GM18499 (cell line): ENCODE measurements at regions not wholly inside any gene's neighbourhood (a gene's known extent, or its start where the extent isn't known, plus 50 kb on each side); places are given as distances from the start of the nearest gene placed in this dataset.

Source experiments
- ATAC-seq: cut with Tn5 transposase; IDR thresholded peaks from one replicate; pipeline ENCODE4 v1.9.1; 2021; ENCODE audit warnings: moderate number of reproducible peaks; ENCODE audit not compliant: insufficient read depth, unreplicated experiment

DNA sequence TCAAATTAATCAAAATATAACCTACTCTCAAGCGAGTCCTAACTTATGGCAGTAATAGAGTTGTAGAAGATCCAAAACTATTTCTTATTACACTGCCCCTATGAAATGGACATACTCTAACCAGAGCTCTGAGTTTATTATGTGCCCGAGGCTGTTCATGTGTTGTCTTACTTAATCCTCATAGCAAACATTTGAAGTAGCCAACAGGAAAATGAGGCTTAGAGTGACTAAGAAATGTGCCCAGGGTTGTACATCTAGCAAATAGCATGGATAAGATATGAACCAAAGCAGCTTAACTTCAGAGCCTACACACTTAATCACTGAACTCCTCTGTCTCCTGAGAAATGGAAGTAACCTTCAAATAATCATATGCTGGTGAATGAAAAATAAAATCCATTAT lies 1551.7 kb downstream of the MAT2B start:
- no peak for ATAC-seq

DNA sequence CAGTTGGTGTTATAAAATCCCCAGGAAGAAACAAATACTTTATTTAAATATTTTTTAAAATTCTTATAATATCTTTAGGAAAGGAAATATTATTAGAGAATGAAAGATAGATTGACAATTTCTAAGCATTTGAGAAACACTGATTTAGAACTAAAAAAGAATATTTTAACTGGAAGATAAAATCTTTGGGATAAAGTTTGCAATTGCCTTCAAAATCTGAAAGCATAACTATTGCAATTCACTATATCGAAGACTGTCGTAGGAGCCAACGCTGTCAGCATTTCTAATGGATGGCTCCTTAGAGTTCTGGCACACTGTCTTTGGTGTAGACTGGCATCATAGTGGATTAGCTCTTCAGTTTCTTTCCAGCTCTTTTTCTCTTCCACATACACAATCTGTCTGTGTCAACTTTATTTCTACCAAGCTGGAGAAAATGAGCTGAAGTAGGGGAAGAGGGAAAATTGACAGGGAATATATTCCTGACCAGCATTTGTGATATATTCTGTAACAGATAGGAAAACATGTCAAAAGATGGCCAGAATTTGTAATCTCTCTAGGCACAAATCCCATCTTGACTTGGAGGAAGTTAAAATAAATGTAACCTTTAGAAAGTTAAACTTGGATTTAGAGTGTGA lies 1561.4 kb downstream of the MAT2B start:
- ATAC-seq: no peak

DNA sequence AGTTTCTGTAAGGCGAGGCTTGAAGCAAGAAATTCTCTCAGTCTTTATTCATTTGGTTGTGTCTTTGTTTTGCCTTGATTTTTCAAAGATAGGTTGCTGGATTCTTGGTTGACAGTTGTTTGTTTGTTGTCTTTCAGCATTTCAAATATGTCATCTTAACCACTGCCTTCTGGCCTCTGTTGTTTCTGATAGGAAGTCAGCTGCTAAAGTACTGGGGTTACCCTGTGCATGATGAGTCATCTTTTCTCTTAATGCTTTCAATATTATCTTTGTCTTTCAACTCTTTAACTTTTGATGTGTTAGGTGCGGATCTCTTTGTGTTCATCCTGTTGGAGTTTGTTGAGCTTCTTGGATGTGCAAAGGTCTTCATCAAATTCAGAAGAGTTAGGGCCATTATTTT lies 1571.3 kb downstream of the MAT2B start:
- no peak for ATAC-seq

DNA sequence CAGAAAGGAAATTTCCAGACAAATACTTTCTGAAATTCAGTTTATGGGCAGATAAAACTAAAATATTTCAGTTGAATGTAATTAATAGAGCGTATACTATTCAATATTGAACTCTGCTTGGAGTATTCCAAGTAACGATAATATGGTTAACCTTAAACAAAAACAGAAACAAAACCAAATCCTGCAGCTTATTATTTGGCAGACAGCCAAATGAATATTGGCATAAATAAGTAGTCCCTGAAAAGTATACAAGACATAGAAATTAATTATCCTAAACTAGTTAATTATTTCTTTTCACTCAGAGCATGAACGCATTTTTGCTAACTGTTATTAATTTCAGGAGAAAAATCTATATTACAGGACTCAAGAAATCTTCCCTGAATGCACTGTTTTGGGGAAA lies 1574.0 kb downstream of the MAT2B start:
- ATAC-seq: no peak

DNA sequence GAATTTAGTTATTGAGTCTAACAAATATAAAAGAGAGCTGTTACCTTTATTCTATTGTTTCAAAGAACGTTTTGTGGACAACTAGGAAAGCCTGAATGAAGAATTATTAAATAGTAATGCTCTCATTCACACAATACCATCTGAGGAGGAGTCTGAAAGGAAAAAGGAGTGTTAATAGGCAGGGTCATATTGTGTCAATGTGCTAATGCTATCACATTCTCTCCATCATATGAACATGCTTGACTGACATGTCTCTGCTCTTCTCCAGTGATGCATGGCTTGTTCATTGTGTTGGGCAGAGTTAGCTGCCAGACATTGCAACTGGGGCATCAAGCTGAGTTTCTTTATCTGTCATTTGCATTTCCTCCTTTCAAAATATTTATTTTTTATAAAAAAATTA lies 1578.0 kb downstream of the MAT2B start:
- ATAC-seq: no peak

DNA sequence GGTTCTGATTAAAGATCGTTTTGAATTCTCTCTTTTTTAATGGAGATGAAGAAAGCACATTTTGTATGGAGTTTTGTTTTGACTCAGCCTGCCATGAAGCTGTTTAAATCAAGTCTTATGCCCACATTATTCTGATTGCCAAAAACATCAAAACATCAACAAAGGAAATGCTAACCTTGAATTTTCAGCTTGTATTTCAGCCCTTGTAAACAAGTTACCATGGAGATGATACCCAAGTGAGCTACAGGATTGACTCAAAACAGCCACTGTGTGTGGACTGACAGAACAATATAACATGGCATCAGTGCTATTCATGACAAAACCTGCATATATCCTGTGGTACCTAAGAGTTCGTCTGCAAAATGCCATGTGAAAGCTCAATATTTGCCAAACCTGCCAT lies 1581.0 kb downstream of the MAT2B start:
- ATAC-seq: no peak

DNA sequence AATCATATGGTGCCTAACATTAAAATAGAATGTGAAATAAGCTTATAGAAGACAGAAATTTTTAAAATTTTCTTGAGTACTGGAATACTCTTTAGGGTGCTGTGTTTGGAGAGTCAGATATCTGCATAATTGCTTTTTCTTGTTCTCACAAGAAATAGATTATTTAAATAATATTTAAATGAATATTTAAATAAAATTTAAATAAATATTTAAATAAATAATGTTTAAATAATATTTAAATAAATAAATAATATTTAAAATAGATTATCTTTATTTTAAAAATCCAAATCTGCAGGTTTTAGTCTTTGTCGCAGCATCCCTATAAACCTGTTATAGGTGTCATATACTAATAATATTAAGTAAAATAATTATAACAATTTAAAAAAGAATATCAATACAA lies 1589.4 kb downstream of the MAT2B start:
- ATAC-seq: no peak

DNA sequence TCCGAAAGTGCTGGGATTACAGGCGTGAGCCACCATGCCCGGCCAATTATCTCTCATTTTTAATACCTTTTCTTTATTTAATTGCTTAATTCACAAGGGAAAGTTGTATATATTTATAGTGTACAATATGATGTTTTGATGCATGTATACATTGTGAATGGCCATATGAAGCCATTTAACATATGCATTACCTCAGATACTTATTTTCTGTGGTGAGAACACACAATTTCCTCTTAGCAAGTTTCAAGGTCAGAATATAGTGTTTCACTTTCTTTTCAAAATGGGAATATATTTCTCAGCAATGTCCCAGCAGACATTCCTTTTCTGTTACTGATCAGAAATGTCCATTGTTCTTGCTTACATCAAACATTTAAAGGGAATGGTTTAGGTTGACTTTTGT lies 1596.3 kb downstream of the MAT2B start:
- ATAC-seq: no peak

DNA sequence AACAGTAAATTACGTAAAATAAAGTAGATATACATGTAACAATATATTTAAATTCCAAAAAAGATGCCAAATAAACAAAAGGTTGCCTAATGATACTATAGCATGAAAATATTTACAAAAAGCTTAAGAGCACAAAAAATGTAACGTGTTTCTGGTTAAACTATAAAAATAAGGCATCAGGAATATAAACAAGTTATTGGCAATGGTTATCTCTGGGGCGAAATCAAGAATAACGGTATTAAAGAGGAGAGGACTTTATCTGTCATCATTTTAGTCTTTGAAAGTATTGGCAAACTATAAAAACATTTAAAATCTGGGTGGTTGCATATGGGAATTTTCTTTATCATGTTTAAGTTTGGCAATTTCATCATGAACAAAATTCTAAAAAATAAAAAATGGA lies 1599.2 kb downstream of the MAT2B start:
- ATAC-seq: no peak

DNA sequence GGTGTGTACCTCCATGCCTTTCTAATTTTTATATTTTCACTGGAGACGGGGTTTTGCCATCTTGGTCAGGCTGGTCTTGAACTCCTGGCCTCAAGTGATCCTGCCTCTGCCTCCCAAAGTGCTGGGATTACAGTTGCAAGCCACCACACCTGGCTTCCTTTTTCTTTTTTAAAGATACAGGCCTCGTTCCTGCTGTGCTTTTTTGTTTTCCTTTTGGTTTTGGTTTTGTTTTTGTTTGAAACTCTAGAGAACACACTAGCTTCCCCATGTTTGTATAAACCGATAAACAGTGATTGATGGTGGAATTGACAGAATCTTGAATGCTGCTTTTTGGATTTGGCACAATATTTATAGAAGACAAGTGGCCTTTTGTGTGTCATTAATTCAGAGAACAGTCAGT lies 1603.4 kb downstream of the MAT2B start:
- ATAC-seq: no peak

DNA sequence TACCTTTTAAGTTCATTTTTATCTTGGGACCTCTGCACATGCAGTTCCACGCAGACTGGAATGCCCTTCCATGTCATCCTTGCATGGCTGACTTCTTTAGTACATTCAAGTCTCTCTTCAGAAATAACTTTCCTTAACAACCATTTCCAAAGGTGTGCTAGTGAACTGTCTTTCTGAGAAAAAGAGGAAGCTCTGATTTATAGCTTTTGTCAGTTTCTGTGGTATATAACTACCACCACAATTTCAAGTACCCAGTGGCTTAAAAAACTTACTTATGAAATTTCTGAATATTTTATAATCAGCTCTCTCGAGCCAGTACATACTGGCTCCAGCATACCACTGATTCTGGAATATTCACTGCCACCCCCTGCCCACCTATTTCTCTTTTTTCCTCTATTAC lies 1613.8 kb downstream of the MAT2B start:
- ATAC-seq: no peak

DNA sequence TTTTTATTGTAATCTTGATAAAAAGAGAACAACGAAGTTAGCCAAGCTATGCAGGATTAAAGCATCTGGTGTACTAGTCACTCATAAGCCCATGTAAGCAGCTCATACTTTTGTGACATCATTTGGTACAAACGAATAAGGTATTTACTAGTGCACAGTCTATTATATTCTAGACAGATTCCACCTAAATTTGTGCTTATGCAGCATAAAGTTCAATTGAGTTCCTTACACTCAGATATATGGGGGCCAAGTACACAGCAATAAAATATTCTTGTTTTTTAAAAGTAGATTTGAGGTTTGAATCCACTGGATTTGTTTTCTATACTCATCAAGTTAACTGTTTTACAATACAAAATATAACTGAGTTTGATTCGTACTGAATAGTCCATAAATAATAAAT lies 1621.2 kb downstream of the MAT2B start:
- no peak for ATAC-seq

DNA sequence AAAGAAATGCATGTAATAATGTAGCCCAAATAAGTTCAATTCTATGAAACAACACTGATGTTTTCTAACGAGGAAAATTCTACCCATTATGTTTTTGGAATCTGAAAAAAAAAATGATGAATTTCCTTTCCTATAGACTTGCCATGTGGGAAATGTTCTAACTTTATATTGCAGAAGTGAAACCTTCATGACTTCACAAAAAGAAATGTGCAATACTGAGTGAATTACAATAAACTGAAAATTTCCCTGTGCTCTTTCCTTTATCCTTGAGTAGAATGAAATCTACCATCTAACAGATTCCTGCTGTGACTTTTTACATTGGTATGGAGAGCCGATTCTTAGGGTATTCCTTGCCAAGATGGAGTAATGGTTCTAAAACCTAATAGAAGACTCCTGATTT lies 1622.5 kb downstream of the MAT2B start:
- no peak for ATAC-seq

DNA sequence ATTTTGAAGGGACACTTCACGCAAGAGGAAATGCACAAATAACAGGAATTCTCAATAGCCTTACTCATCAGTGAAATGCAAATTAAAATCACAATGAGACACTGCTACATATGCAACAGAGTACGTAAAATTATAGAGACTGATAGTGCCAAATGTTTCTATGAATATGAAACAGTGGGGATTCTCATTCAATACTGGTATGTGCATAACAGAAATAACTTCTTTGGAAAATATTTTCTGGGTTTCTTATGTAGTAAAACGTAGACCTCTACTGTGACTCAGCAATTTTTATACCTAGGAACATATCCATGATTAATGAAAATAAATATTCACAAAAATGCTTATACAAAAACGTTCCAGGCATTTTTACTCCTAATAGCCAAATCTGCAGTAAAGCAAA lies 1625.2 kb downstream of the MAT2B start:
- no peak for ATAC-seq

DNA sequence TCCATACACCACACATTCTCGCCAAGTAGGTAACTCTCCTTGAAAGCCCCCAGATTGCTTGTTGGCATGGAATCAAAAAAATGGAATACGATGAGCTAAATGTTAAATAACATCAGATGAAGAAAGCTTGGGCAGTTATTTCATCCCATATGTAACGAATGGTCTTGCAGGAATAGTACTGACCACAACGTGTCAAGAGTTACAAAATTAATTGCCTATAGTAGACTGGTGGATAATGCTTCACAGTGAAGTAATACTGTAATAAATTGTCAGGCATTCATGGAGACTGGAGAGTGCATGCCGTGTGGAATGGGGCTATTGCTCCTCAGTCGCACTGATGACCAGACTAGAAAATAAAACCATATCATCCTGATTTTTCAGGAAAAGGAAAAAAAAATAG lies 1628.7 kb downstream of the MAT2B start:
- no peak for ATAC-seq

DNA sequence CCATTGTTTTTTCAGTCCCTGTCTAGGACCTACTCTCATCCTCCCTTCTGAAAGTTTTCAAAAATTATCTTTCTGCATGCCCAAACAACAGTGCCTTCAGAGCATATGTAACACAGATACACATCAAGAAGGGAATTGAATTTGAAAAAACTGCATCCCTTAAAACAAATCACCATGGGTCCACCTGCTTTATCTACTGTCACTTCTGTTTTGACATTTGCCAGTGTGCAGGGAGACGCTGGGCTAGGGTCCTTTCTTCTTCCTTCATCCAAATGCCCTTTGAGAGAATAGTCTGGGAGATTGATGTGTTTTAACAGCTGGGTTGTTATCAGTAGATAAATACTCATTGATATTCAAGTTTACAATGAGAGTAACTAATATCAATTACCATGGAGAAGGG lies 1630.1 kb downstream of the MAT2B start:
- ATAC-seq: no peak

DNA sequence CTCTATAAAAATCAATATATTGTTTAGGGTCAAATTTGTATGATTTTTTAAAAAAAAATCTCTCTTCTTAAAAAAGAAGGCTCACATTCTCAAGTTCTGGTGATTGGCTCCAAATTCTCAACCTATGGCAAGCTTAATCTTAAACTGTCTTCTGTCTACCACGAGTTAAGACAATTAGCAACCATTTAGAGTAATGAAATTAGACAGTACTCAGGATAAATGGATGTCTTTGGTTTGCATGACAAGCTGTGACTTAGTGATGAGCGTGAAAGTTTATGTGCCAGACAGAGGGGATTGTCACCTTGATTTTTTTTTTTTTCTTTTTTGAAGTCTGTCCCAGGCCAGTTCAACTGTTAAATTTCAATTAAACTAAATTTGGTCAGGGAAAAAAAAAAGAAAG lies 1632.3 kb downstream of the MAT2B start:
- no peak for ATAC-seq

DNA sequence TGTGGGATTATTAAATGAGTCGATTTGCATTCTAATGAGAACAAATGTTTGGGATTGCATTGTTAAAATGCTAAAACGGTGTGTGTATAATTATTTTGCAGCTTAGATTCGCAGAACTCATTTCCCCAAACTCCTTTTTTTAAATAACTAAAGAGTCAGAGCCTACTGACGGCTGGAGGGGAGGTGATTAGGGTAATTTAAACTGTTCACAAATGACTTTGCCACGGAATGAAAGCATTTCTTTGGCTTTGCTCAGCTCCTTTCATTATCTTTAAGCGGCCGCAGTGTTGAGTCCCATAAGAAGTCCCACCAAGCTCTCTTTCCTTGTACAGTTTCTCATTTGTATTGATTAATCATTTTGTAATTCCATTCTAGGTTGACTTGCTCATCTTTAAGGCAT lies 1632.8 kb downstream of the MAT2B start:
- no peak for ATAC-seq

DNA sequence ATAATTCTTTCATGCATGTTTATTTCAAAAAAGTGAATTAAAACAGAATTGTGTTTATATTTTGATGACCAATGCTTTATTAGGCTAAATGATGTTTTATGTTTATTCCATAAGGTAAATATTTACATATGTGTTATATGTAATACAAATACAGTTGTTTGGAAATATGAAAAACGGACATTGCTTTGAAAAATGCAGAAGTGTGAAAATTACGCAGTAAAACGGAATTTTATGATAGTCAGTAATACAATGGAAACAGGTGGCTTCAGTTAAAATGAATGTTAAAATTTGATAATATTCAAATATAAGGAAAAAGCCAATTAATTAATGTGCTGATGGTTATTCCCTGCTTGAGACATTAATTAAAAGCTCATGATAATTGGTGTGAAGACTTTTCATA lies 1633.8 kb downstream of the MAT2B start:
- ATAC-seq: no peak

DNA sequence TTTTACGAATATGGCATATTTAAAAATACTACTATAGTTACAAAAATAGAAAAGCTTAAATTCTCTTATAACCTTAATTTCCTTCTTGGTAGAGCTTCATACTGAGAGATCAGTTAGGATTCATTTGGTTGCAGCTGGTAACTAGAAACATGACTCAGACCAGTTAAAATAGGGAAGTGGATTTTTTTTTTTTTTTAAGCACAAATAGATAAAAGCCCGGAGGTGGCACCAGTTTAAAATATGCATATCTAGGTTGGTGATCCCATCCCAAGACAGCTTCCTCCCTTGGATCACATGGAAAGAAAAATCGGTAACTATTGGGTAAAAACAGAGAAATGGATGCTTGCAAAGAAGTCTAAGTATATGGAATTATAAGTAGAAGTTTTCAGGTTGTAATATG lies 1634.3 kb downstream of the MAT2B start:
- no peak for ATAC-seq

DNA sequence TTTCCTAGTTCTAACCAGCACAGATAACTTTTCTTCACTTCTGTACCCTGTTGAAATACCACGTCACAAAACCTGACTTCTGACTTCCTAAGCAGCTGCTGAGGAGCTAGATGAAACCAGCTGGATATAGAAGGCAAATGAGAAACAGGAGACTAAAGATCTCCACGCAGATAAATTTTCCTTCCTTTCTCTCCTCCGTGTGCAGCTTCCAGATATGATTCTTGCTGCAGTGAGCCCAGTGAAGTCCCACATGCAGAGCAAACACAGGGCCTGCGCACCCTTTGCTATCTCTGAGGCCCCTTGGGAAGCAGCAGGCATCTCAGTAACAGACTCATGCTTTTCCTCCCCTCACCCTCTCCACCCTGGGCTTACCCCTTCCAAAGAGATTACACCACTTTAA lies 1638.3 kb downstream of the MAT2B start:
- no peak for ATAC-seq

DNA sequence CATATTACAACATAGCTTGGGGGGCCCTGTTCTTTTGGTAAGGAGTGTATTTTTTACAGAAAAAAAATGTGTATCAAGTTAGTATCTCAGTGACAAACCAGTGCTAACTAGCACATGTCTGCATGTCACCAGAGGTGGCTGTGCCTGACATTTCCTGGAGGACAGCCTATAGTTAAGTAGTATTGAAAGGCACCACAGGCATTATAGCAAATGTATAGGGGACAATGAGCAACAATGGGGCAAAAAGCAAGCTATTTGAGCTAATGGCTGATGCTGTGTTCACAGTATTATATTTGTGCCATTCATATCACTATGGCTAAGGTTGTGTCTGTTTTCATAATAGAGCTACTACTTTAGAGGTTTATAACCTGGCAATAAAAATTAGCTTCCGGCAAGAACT lies 1644.0 kb downstream of the MAT2B start:
- ATAC-seq: no peak

DNA sequence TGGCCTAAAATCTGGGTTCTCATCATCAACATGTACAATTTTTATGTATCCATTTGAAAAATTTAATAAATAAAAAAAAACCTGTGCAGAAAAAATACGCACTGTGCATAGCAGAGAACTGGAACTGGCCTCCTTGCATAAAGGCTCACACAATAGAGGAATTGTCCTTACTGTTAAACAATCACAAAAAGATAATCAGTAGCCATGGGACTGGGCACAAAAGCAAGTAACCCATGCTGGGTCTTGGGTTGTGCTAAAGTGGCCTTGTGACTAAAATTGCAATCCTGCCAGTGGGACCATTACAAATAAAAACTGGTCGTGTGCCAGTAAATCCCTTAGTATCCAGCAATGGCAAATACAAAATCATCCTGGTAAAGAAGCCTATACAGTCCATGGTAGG lies 1646.6 kb downstream of the MAT2B start:
- ATAC-seq: no peak
